Tibial nerve (tissue), 4 donors: ENCODE measurements at regions not wholly inside any gene's neighbourhood (a gene's known extent, or its start where the extent isn't known, plus 50 kb on each side); places are given as distances from the start of the nearest gene placed in this dataset.

Source experiments
- CTCF ChIP-seq, 5 experiments: fragments of 200-600 bp in 3 of 5; fragments of 450-650 bp in 2 of 5; sonication (generic) in 3 of 5; IDR thresholded peaks; one replicate each; pipeline ENCODE4 v1.5.1; 2016 to 2019; ENCODE audit warnings: antibody characterized with exemption in 5 of 5, mild to moderate bottlenecking in 3 of 5, moderate library complexity in 2 of 5
- EP300 ChIP-seq, 2 donors: sonication (generic); formaldehyde crosslinking; IDR thresholded peaks; one replicate each; pipeline ENCODE4 v1.6.1; 2017; ENCODE audit warnings: antibody characterized with exemption in 2 of 2, mild to moderate bottlenecking in 1 of 2
- POLR2A ChIP-seq, 2 donors: fragments of 450-650 bp; IDR thresholded peaks; one replicate each; pipeline ENCODE4 v1.6.1; 2017; ENCODE audit warnings: antibody characterized with exemption in 2 of 2, mild to moderate bottlenecking in 2 of 2, moderate library complexity in 2 of 2

GRCh38 chr11:28773606-28774005, 665.4 kb downstream of the METTL15 start:
- no peak for TF ChIP-seq CTCF (IDR thresholded peaks at IDR 0.05)
- TF ChIP-seq POLR2A (IDR thresholded peaks at IDR 0.05): no peak
- TF ChIP-seq EP300 (IDR thresholded peaks at IDR 0.05): no peak
